ENCODE measurements at regions not wholly inside any gene's neighbourhood (a gene's known extent, or its start where the extent isn't known, plus 50 kb on each side); places are given as distances from the start of the nearest gene placed in this dataset.
A peak's percentile ranks its signal among the peaks of the same experiment; 100 is the strongest.
"Not testable (repeated sequence)": the region's sequence is repeated elsewhere in the genome, so short reads cannot be mapped to it uniquely, and the experiment has no call there.

GRCh38 chr13:58480061-58480460, 848.5 kb downstream of the PCDH17 start:
- no peaks in the 10 kb centered on the region for H3K4me1 ChIP-seq
- ATAC-seq: no peak
- H3K27me3 ChIP-seq: no peaks in the 10 kb centered on the region
- TF ChIP-seq CTCF (IDR thresholded peaks at IDR 0.05): no peak
- no peak overlapping the region for H3K4me3 ChIP-seq
- no peaks in the 10 kb centered on the region for H3K36me3 ChIP-seq
- H3K27ac ChIP-seq: no peak overlapping the region
- intact Hi-C loops (cut with DNase I): no loop called here
- no peak for DNase-seq
- no peaks in the 10 kb centered on the region for H3K9me3 ChIP-seq

GRCh38 chr13:58488251-58488650, 856.7 kb downstream of the PCDH17 start:
- intact Hi-C loops (cut with DNase I): no loop called here
- ATAC-seq: no peak
- H3K36me3 ChIP-seq: no peaks in the 10 kb centered on the region
- no peak for TF ChIP-seq CTCF (IDR thresholded peaks at IDR 0.05)
- H3K4me3 ChIP-seq: no peak overlapping the region
- H3K9me3 ChIP-seq: no peaks in the 10 kb centered on the region
- no peaks in the 10 kb centered on the region for H3K27me3 ChIP-seq
- no peak for DNase-seq
- H3K27ac ChIP-seq: no peak overlapping the region
- no peaks in the 10 kb centered on the region for H3K4me1 ChIP-seq

- ATAC-seq (no peak), DNase-seq (no peak)
- Histone ChIP-seq H3K27ac (no peak overlapping the region), H3K9me3 (no peaks in the 10 kb centered on the region), H3K4me3 (no peak overlapping the region), H3K36me3 (no peaks in the 10 kb centered on the region), H3K4me1 (no peaks in the 10 kb centered on the region), H3K27me3 (no peaks in the 10 kb centered on the region)
- intact Hi-C loops (cut with DNase I): no loop called here
- no peak for TF ChIP-seq CTCF (IDR thresholded peaks at IDR 0.05)
Measured at GRCh38 chr13:58495668-58496067, 864.1 kb downstream of the PCDH17 start.

GRCh38 chr13:58500938-58501337, 869.4 kb downstream of the PCDH17 start:
- H3K27me3 ChIP-seq: no peaks in the 10 kb centered on the region
- no peaks in the 10 kb centered on the region for H3K4me1 ChIP-seq
- intact Hi-C loops (cut with DNase I): no loop called here
- no peak for TF ChIP-seq CTCF (IDR thresholded peaks at IDR 0.05)
- DNase-seq (no peak), ATAC-seq (no peak)
- H3K9me3 ChIP-seq: no peaks in the 10 kb centered on the region
- no peak overlapping the region for H3K27ac ChIP-seq
- no peaks in the 10 kb centered on the region for H3K36me3 ChIP-seq
- no peak overlapping the region for H3K4me3 ChIP-seq

- H3K27ac ChIP-seq; H3K4me1 ChIP-seq; H3K4me3 ChIP-seq; ATAC-seq; intact Hi-C loops (cut with DNase I); H3K27me3 ChIP-seq; H3K9me3 ChIP-seq; H3K36me3 ChIP-seq; DNase-seq: not testable (repeated sequence)
Measured at GRCh38 chr13:58504202-58504700, 872.7 kb downstream of the PCDH17 start.

- H3K9me3 ChIP-seq; H3K4me1 ChIP-seq; H3K27ac ChIP-seq; H3K4me3 ChIP-seq; H3K36me3 ChIP-seq; DNase-seq; H3K27me3 ChIP-seq; intact Hi-C loops (cut with DNase I): not testable (repeated sequence)
- ATAC-seq: peak; percentile 47
Measured at GRCh38 chr13:58505262-58505920, 873.8 kb downstream of the PCDH17 start.

GRCh38 chr13:58528351-58528750, 896.8 kb downstream of the PCDH17 start:
- intact Hi-C loops (cut with DNase I): no loop called here
- Histone ChIP-seq H3K27ac (no peak overlapping the region), H3K27me3 (no peaks in the 10 kb centered on the region), H3K4me3 (no peak overlapping the region), H3K9me3 (no peaks in the 10 kb centered on the region), H3K36me3 (no peaks in the 10 kb centered on the region), H3K4me1 (no peaks in the 10 kb centered on the region)
- ATAC-seq: no peak
- TF ChIP-seq CTCF (IDR thresholded peaks at IDR 0.05): no peak
- no peak for DNase-seq

Data from upper lobe of right lung (tissue), 1 donor.